ENCODE measurements at regions not wholly inside any gene's neighbourhood (a gene's known extent, or its start where the extent isn't known, plus 50 kb on each side); places are given as distances from the start of the nearest gene placed in this dataset.

GRCh38 chr3:159123877-159124276 lies 322.0 kb downstream of the MFSD1 start:
- no peak for ATAC-seq

GRCh38 chr3:159126261-159127020 lies 324.6 kb downstream of the MFSD1 start:
- no peak for ATAC-seq

More at GRCh38 chr3:159123877-159124276, 322.0 kb downstream of the MFSD1 start:
- no peak overlapping the region for H3K27ac ChIP-seq
- H3K27me3 ChIP-seq (ENCODE audit: low read depth): no peaks in the 10 kb centered on the region
- no peaks in the 10 kb centered on the region for H3K4me1 ChIP-seq
- TF ChIP-seq, protein P1, sequence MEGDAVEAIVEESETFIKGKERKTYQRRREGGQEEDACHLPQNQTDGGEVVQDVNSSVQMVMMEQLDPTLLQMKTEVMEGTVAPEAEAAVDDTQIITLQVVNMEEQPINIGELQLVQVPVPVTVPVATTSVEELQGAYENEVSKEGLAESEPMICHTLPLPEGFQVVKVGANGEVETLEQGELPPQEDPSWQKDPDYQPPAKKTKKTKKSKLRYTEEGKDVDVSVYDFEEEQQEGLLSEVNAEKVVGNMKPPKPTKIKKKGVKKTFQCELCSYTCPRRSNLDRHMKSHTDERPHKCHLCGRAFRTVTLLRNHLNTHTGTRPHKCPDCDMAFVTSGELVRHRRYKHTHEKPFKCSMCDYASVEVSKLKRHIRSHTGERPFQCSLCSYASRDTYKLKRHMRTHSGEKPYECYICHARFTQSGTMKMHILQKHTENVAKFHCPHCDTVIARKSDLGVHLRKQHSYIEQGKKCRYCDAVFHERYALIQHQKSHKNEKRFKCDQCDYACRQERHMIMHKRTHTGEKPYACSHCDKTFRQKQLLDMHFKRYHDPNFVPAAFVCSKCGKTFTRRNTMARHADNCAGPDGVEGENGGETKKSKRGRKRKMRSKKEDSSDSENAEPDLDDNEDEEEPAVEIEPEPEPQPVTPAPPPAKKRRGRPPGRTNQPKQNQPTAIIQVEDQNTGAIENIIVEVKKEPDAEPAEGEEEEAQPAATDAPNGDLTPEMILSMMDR (IDR thresholded peaks at IDR 0.05): no peak
- no peak overlapping the region for H3K4me3 ChIP-seq
- H3K36me3 ChIP-seq: no peaks in the 10 kb centered on the region
- no peaks in the 10 kb centered on the region for H3K9me3 ChIP-seq
- DNase-seq: no peak
- intact Hi-C loops (cut with DNase I): no loop called here

DNA sequence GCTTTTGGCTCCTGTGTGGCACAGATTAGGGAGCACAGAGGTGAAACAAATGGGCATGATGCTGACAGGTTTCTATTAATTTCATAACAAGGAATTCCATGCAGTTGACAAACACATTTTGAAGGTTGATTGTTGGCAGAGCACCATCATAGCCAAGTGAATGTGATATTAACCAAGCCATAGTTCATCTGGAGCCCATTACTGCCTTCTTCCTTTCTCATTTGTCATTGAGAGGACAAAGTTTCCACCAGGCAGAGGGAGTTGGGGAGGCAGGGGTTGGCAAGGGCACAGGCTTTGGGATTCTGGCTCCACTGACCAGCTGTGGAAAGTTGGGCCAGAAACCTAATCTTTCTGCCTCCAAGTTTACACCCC lies 325.2 kb downstream of the MFSD1 start:
- intact Hi-C loops (cut with DNase I): no loop called here
- Histone ChIP-seq H3K4me3 (no peak overlapping the region), H3K4me1 (no peaks in the 10 kb centered on the region), H3K27ac (no peak overlapping the region), H3K27me3 (ENCODE audit: low read depth) (no peaks in the 10 kb centered on the region), H3K9me3 (no peaks in the 10 kb centered on the region), H3K36me3 (no peaks in the 10 kb centered on the region)
- TF ChIP-seq, protein P1 (IDR thresholded peaks at IDR 0.05): no peak
- ATAC-seq: no peak
- no peak for DNase-seq

More at GRCh38 chr3:159126261-159127020, 324.6 kb downstream of the MFSD1 start:
- intact Hi-C loops (cut with DNase I): no loop called here
- TF ChIP-seq, protein P1 (IDR thresholded peaks at IDR 0.05): no peak
- no peak for DNase-seq
- Histone ChIP-seq H3K4me3 (no peak overlapping the region), H3K27ac (no peak overlapping the region), H3K27me3 (ENCODE audit: low read depth) (no peaks in the 10 kb centered on the region), H3K36me3 (no peaks in the 10 kb centered on the region), H3K9me3 (no peaks in the 10 kb centered on the region), H3K4me1 (no peaks in the 10 kb centered on the region)

DNA sequence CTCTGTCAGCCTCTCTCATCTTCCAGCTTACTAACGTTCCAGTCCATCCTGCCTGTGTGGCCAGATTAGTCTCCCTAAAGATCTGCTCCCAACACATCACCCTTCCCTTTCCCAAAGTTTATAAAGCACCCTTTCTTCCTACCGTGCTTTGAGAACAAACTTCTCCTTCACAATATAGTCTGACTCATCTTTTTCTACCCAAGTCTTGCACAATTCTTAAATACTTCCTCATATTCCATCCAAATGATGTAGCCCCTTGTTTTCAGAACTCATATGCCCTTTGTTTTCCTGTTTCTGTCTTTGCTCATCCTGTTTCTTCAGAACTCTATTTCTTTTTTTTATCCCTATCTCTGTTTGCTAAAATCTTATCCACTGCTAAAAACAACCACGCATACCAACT lies 326.8 kb downstream of the MFSD1 start:
- Histone ChIP-seq H3K4me3 (no peak overlapping the region), H3K36me3 (no peaks in the 10 kb centered on the region), H3K27ac (no peak overlapping the region), H3K4me1 (no peaks in the 10 kb centered on the region), H3K9me3 (no peaks in the 10 kb centered on the region), H3K27me3 (ENCODE audit: low read depth) (no peaks in the 10 kb centered on the region)
- TF ChIP-seq, protein P1 (IDR thresholded peaks at IDR 0.05): no peak
- ATAC-seq: no peak
- no peak for DNase-seq
- intact Hi-C loops (cut with DNase I): no loop called here

DNA sequence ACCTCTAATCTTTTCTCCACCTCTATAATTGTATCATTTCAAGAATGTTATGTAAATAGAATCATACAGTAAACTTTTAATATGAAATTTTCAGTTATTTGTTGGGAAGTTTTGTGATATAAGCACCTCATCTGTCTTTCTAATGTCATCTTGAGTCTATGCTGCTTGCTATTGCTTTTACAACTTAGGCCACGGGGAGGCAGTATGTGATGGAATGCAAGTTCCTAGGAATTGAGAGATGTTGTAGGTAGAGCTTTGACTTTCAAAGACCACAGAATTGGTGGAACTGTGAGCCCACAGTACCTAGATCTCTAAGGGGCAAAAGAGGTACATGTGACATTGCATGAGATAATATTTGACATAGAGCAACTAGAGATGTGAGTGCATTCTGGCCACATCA lies 328.3 kb downstream of the MFSD1 start:
- ATAC-seq (no peak), DNase-seq (no peak)
- H3K9me3 ChIP-seq: no peaks in the 10 kb centered on the region
- H3K4me1 ChIP-seq: no peaks in the 10 kb centered on the region
- H3K4me3 ChIP-seq: no peak overlapping the region
- no peaks in the 10 kb centered on the region for H3K36me3 ChIP-seq
- no peak overlapping the region for H3K27ac ChIP-seq
- intact Hi-C loops (cut with DNase I): no loop called here
- H3K27me3 ChIP-seq (ENCODE audit: low read depth): no peaks in the 10 kb centered on the region
- TF ChIP-seq, protein P1 (IDR thresholded peaks at IDR 0.05): no peak
